ENCODE measurements at regions not wholly inside any gene's neighbourhood (a gene's known extent, or its start where the extent isn't known, plus 50 kb on each side); places are given as distances from the start of the nearest gene placed in this dataset.
A peak's percentile ranks its signal among the peaks of the same experiment; 100 is the strongest.

GRCh38 chr20:18995455-18995854 lies 181.9 kb downstream of the SCP2D1 start:
- FAIRE-seq (no peak), DNase-seq (ENCODE audit: low spot score) (no peak)

GRCh38 chr20:18999086-18999485 lies 185.5 kb downstream of the SCP2D1 start:
- DNase-seq (ENCODE audit: low spot score) (no peak), FAIRE-seq (no peak)

- FAIRE-seq (no peak), DNase-seq (ENCODE audit: low spot score) (no peak)
Observed at GRCh38 chr20:19000078-19000477, 186.5 kb downstream of the SCP2D1 start.

- FAIRE-seq (no peak), DNase-seq (ENCODE audit: low spot score) (no peak)
Observed at GRCh38 chr20:19001177-19001576, 187.6 kb downstream of the SCP2D1 start.

- FAIRE-seq (no peak), DNase-seq (ENCODE audit: low spot score) (no peak)
Observed at GRCh38 chr20:19003366-19004336, 190.1 kb downstream of the SCP2D1 start.

- DNase-seq (ENCODE audit: low spot score) = no peak
- FAIRE-seq = no peak
Observed at GRCh38 chr20:19004975-19005374, 191.4 kb downstream of the SCP2D1 start.

- FAIRE-seq = no peak
- DNase-seq (ENCODE audit: low spot score) = no peak
Observed at GRCh38 chr20:19008497-19008896, 194.9 kb downstream of the SCP2D1 start.

- DNase-seq (ENCODE audit: low spot score) (no peak), FAIRE-seq (no peak)
Observed at GRCh38 chr20:19009081-19009688, 195.6 kb downstream of the SCP2D1 start.

- DNase-seq (ENCODE audit: low spot score) = no peak
- no peak for FAIRE-seq
Observed at GRCh38 chr20:19012676-19013075, 199.1 kb downstream of the SCP2D1 start.

GRCh38 chr20:19013907-19014306 lies 198.5 kb upstream of the SLC24A3 start:
- no peak for FAIRE-seq

GRCh38 chr20:19015351-19016139 lies 196.9 kb upstream of the SLC24A3 start:
- no peak for FAIRE-seq
- no peak for DNase-seq (ENCODE audit: low spot score)

More at GRCh38 chr20:19013907-19014306, 198.5 kb upstream of the SLC24A3 start:
- DNase-seq (ENCODE audit: low spot score) = no peak

- DNase-seq (ENCODE audit: low spot score) (no peak), FAIRE-seq (no peak)
Observed at GRCh38 chr20:19016140-19016497, 196.3 kb upstream of the SLC24A3 start.

GRCh38 chr20:19017104-19017690 lies 195.2 kb upstream of the SLC24A3 start:
- DNase-seq (ENCODE audit: low spot score) (no peak), FAIRE-seq (peak; percentile 30)

- FAIRE-seq (no peak), DNase-seq (ENCODE audit: low spot score) (no peak)
Observed at GRCh38 chr20:19018881-19019280, 193.6 kb upstream of the SLC24A3 start.

- FAIRE-seq = no peak
- DNase-seq (ENCODE audit: low spot score) = no peak
Observed at GRCh38 chr20:19019734-19020364, 192.6 kb upstream of the SLC24A3 start.

- DNase-seq (ENCODE audit: low spot score) (no peak), FAIRE-seq (no peak)
Observed at GRCh38 chr20:19021406-19022117, 190.9 kb upstream of the SLC24A3 start.

- DNase-seq (ENCODE audit: low spot score) = no peak
- no peak for FAIRE-seq
Observed at GRCh38 chr20:19022118-19022575, 190.3 kb upstream of the SLC24A3 start.

- DNase-seq (ENCODE audit: low spot score) (no peak), FAIRE-seq (no peak)
Observed at GRCh38 chr20:19022791-19023448, 189.5 kb upstream of the SLC24A3 start.

GRCh38 chr20:19024296-19025035 lies 188.0 kb upstream of the SLC24A3 start:
- DNase-seq (ENCODE audit: low spot score) (no peak), FAIRE-seq (no peak)

All from urothelium cell line (cell line).